Adrenal gland (tissue), 5 donors: ENCODE measurements at regions not wholly inside any gene's neighbourhood (a gene's known extent, or its start where the extent isn't known, plus 50 kb on each side); places are given as distances from the start of the nearest gene placed in this dataset.

ENCODE experiments used
- CTCF ChIP-seq, 6 experiments: fragments of 450-650 bp in 4 of 6; fragments of 200-600 bp in 2 of 6; sonication (generic) in 1 of 6; IDR thresholded peaks; 1 replicate in 5 of 6; 2 replicates in 1 of 6; pipeline versions ENCODE4 v1.5.1 to v1.8.0; 2016 to 2021; ENCODE audit warnings: antibody characterized with exemption in 6 of 6, mild to moderate bottlenecking in 2 of 6, moderate library complexity in 1 of 6
- POLR2A ChIP-seq, 2 donors: fragments of 450-650 bp; IDR thresholded peaks; one replicate each; pipeline ENCODE4 v1.6.1; 2017; ENCODE audit warnings: antibody characterized with exemption in 2 of 2, mild to moderate bottlenecking in 2 of 2, moderate library complexity in 1 of 2
- donor health status: DM: no; HTN: no; CAD: no.

GRCh38 chr17:77555741-77556291 lies 402.7 kb upstream of the TNRC6C start:
- TF ChIP-seq POLR2A (IDR thresholded peaks at IDR 0.05), result no peak
- no peak for TF ChIP-seq CTCF (IDR thresholded peaks at IDR 0.05)
